HL-60 (cell line): ENCODE measurements at regions not wholly inside any gene's neighbourhood (a gene's known extent, or its start where the extent isn't known, plus 50 kb on each side); places are given as distances from the start of the nearest gene placed in this dataset.

Source experiments
- DNase-seq, 2 experiments: peaks; one replicate each; pipeline ENCODE4 v3.0.0-alpha.2; 2010 to 2020; ENCODE audit warnings: low read depth in 1 of 2, low spot score in 1 of 2
- H3K27ac ChIP-seq: fragments of 250-450 bp; sonication (Bioruptor Pico); replicated peaks from 2 replicates; pipeline ENCODE4 v1.5.1; 2020; ENCODE audit warnings: mild to moderate bottlenecking, moderate library complexity
- H3K27me3 ChIP-seq: fragments of 250-450 bp; sonication (Bioruptor Pico); 2 replicates; pipeline ENCODE4 v1.5.1; 2021; ENCODE audit warnings: mild to moderate bottlenecking, moderate library complexity; ENCODE audit not compliant: insufficient read depth, poor library complexity, severe bottlenecking
- H3K4me3 ChIP-seq: replicated peaks from 2 replicates; pipeline ENCODE4 v1.5.1; 2011; ENCODE audit warnings: mild to moderate bottlenecking, control low read depth, low read length; ENCODE audit not compliant: insufficient read depth
- GABPA ChIP-seq: IDR thresholded peaks from 2 replicates; pipeline ENCODE4 v1.6.1; 2012; ENCODE audit warnings: low read depth
- POLR2AphosphoS5 ChIP-seq: IDR thresholded peaks from 2 replicates; pipeline ENCODE4 v1.6.1; 2012; ENCODE audit warnings: low read depth
- SPI1 ChIP-seq: IDR thresholded peaks from 2 replicates; pipeline ENCODE4 v1.6.1; 2012; ENCODE audit warnings: low read depth, mild to moderate bottlenecking, borderline replicate concordance
- TF ChIP-seq, protein P1 (sequence below): IDR thresholded peaks from 2 replicates; pipeline ENCODE4 v1.6.1; 2012; ENCODE audit warnings: low read depth; ENCODE audit not compliant: insufficient replicate concordance
- TF ChIP-seq, protein P2 (sequence below): IDR thresholded peaks from one replicate; pipeline ENCODE4 v1.5.1; 2011; ENCODE audit warnings: low read length, control low read depth, inconsistent platforms; ENCODE audit not compliant: insufficient read depth

DNA sequence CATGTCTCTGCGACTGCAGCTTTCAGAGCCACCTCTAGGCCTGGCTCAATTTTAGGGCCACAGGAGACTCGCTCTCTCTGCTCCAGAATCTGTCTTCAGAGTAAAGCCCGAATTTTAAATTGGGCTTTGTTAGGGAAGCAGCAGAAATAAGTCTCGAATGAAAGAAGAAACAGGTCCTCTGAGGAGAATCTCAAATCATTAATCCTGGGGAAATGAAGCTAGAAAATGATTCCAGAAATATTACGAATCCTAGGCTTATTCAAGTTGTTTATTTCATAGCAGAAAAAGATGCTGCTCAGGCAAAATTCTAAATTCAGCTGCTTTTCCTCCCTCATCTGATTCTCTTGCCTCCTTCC lies 114.2 kb upstream of the THBS1 start:
- H3K4me3 ChIP-seq, result no peak overlapping the region
- TF ChIP-seq POLR2AphosphoS5 (no peak), SPI1 (no peak), GABPA (no peak)
- TF ChIP-seq, protein P1, sequence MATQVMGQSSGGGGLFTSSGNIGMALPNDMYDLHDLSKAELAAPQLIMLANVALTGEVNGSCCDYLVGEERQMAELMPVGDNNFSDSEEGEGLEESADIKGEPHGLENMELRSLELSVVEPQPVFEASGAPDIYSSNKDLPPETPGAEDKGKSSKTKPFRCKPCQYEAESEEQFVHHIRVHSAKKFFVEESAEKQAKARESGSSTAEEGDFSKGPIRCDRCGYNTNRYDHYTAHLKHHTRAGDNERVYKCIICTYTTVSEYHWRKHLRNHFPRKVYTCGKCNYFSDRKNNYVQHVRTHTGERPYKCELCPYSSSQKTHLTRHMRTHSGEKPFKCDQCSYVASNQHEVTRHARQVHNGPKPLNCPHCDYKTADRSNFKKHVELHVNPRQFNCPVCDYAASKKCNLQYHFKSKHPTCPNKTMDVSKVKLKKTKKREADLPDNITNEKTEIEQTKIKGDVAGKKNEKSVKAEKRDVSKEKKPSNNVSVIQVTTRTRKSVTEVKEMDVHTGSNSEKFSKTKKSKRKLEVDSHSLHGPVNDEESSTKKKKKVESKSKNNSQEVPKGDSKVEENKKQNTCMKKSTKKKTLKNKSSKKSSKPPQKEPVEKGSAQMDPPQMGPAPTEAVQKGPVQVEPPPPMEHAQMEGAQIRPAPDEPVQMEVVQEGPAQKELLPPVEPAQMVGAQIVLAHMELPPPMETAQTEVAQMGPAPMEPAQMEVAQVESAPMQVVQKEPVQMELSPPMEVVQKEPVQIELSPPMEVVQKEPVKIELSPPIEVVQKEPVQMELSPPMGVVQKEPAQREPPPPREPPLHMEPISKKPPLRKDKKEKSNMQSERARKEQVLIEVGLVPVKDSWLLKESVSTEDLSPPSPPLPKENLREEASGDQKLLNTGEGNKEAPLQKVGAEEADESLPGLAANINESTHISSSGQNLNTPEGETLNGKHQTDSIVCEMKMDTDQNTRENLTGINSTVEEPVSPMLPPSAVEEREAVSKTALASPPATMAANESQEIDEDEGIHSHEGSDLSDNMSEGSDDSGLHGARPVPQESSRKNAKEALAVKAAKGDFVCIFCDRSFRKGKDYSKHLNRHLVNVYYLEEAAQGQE, result no peak
- TF ChIP-seq, protein P2, sequence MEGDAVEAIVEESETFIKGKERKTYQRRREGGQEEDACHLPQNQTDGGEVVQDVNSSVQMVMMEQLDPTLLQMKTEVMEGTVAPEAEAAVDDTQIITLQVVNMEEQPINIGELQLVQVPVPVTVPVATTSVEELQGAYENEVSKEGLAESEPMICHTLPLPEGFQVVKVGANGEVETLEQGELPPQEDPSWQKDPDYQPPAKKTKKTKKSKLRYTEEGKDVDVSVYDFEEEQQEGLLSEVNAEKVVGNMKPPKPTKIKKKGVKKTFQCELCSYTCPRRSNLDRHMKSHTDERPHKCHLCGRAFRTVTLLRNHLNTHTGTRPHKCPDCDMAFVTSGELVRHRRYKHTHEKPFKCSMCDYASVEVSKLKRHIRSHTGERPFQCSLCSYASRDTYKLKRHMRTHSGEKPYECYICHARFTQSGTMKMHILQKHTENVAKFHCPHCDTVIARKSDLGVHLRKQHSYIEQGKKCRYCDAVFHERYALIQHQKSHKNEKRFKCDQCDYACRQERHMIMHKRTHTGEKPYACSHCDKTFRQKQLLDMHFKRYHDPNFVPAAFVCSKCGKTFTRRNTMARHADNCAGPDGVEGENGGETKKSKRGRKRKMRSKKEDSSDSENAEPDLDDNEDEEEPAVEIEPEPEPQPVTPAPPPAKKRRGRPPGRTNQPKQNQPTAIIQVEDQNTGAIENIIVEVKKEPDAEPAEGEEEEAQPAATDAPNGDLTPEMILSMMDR, result no peak
- no peaks in the 10 kb centered on the region for H3K27me3 ChIP-seq
- H3K27ac ChIP-seq, result no peak overlapping the region
- no peak for DNase-seq

DNA sequence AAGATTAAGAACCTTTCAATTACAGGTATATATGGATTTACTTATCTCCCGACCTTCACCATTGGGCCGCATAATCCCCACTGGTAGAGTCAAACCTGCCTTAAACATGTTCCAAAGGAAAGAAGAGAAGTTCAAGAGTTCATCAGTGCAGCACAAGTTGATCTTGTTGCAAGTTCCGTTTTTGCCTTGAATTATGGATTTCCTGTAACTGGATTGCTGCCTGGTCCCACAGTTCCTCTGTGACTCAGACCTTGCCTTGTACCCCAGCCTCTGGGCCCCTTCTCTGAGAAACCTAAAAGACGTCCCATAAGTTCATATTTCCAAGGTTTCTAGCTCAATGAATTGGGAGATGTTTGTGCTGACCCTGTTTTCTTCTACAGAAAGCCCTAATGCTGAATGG lies 112.5 kb upstream of the THBS1 start:
- H3K27ac ChIP-seq, result peak overlapping the region; percentile 58
- H3K27me3 ChIP-seq, result no peaks in the 10 kb centered on the region
- no peak overlapping the region for H3K4me3 ChIP-seq
- DNase-seq, result peak; percentile 55 to 82
- TF ChIP-seq, protein P2, result no peak
- no peak for TF ChIP-seq GABPA
- peak; percentile 44; the same call in 1 of the 2 replicates for TF ChIP-seq POLR2AphosphoS5
- peak; percentile 86 for TF ChIP-seq SPI1

DNA sequence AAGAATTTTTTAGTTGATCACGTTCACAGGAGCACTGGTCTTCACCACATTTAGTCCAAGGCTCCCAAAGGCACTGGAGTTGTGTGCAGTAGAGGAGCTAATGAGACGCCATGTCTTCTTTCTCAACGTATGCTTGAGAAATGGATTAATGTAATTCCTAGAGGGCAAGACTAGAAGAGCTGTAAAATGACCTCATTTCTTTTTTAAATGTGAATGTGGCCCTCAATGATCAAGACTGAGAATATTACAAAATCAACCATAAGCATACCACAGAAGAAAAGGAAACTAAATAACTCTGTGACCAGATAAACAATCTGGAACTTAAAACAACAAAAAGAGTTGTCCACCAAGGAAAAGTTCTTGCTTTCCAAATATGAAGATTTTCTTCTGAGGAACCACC lies 112.1 kb upstream of the THBS1 start:
- H3K27ac ChIP-seq, result peak overlapping the region; percentile 58
- no peak overlapping the region for H3K4me3 ChIP-seq
- H3K27me3 ChIP-seq, result no peaks in the 10 kb centered on the region
- peak in 1 of 2 experiments; percentile 37 for DNase-seq
- TF ChIP-seq SPI1 (no peak), GABPA (no peak), POLR2AphosphoS5 (no peak)
- TF ChIP-seq, protein P1, result no peak
- TF ChIP-seq, protein P2, result no peak
